GM18519 (cell line): ENCODE measurements at regions not wholly inside any gene's neighbourhood (a gene's known extent, or its start where the extent isn't known, plus 50 kb on each side); places are given as distances from the start of the nearest gene placed in this dataset.
"Not testable (repeated sequence)": the region's sequence is repeated elsewhere in the genome, so short reads cannot be mapped to it uniquely, and the experiment has no call there.

Source experiments
- ATAC-seq: cut with Tn5 transposase; IDR thresholded peaks from one replicate; pipeline ENCODE4 v1.9.1; 2021; ENCODE audit warnings: mild to moderate bottlenecking, moderate library complexity; ENCODE audit not compliant: unreplicated experiment, low FRiP score

DNA sequence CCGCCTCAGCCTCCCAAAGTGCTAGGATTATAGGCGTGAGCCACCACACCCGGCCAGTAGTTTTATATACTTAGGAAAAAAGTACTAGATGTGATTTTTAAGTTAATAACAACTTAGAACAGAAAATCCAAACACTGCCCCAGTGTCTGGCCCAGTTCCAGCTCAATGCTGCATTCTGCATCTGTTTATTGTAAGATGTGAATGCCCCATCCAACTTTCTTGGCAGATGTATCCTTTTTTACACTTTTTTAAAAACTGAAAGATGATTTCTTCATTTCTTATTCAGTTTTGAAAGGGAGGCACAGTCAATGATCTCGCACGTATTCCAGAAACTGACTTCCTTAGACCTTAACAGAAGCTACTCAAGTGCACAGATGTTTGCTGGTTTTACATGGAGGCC lies 85.6 kb upstream of the SRSF6 start:
- no peak for ATAC-seq

DNA sequence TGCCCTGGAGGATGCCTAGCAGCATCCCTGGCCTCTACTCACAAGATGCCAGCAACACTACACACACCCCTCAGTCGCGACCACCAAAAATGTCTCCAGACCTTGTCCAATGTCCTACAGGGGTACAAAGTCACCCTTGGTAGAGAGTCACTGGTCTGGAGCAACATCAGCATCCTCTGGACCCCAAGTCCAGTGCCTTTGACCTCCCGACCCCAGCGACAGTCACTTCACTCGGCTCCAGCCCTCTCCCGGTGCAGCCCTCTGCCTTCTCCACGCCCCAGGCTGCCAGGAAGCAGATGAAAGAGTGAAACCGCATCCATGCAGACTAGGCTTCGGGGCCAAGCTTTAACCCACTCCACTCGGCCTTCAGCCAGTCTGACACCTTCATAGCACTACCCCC lies 92.0 kb upstream of the SRSF6 start:
- no peak for ATAC-seq

DNA sequence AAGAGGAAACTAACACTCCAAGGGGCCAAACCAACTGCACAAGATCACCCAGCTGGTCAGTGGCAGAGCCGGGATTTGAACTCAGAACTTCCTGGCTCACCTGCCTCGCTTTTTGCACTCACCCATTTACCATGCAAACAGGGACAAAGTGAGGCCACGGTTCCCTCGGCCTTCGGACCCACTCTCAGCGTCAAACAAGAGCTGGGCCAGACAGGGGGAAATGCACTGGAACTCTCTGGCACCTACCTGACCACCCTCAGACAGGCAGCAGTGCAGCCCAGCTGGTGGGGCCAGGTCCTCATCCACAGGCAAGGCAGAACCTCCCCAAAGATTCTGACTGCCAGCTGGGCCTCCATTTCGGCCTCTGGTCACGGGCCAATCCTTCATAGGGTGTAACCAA lies 93.7 kb upstream of the SRSF6 start:
- no peak for ATAC-seq

DNA sequence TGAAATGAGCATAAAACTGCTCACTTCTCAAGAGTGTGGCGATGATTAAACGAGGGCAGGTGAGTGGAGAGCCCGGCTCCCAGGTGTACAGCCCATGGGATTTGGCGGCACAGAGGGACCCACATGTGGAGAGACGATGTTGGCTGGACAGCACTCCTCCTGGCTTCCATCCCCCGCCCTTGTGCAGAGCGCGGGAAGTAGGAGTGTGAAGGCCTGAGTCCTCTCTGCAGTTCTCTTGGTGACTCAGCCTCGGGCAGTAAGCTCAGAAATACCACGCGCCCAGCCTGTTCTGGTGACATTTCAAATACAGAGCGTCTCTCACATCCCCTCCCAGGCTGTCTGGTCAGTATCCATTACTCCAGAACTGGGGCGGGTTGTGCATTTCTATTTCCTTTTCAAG lies 94.2 kb upstream of the SRSF6 start:
- no peak for ATAC-seq

DNA sequence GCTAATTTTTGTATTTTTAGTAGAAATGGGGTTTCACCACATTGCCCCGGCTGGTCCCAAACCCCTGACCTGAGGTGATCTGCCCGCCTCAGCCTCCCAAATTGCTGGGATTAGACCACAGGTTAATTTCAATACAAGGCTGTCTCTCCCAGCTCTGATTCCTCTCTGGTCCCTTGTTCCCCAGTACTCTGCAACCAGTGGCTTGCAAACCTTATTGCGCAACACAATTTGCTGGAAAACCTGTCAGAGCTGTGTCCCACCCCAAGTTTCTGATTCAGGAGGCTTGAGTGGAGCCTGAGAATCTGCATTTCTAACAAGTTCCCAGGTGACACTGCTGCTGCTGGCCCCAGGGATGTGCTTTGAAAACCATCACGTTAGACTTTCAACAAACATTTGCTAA lies 96.2 kb upstream of the SRSF6 start:
- no peak for ATAC-seq

DNA sequence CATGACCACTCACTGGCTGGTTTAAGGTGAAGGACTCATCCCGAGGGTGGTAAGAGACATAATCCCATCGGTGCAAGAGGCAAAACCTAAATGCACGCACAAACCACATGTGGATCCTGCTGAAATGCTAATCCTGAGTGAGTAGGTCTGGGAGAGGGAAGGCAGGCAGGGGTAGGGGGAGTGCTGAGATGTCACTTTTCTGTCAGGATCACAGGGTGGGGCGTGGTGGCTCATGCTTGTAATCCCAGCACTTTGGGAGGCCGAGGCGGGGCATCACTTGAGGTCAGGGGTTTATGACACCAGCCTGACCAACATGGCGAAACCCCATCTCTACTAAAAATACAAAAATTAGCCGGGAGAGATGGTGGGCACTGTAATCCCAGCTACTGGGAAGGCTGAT lies 97.7 kb upstream of the SRSF6 start:
- ATAC-seq = no peak

- ATAC-seq = no peak
Measured at GRCh38 chr20:43358811-43359210, 98.9 kb upstream of the SRSF6 start.

DNA sequence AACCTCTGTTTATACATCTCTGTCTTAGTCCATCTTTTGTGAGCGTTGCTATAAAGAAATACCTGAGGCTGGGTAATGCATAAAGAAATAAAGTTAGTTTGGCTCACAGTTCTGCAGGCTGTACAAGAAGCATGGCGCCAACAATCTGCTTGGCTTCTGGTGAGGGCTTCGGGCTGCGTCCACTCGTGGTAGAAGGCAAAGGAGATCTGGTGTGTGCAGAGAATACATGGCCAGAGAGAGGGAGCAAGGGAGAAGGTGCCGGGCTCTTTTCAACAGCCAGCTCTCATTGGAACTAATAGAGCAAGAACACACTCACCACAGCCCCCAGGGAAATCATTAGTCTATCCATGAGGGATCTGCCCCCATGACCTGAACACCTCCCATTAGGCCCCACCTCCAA lies 100.3 kb upstream of the SRSF6 start:
- ATAC-seq = no peak

DNA sequence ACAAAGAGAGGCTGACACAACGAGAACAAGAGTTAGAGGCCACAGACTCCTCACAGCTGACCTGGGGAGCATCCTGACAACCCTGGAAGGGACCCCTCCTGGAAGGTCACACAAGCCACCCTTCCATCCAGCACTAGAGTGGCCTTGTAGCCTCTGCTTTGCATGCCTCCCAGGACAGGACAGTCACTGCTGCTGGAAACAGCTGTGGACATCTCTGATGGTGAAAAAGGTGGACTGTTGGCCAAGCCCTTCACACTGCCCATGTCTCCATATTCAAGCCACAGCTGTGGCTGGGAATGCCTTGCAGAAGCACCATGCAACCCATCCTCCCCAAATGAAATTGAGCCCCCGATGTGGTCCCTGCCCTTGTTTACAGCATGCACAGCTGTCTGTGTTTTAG lies 102.1 kb upstream of the SRSF6 start:
- ATAC-seq = no peak

DNA sequence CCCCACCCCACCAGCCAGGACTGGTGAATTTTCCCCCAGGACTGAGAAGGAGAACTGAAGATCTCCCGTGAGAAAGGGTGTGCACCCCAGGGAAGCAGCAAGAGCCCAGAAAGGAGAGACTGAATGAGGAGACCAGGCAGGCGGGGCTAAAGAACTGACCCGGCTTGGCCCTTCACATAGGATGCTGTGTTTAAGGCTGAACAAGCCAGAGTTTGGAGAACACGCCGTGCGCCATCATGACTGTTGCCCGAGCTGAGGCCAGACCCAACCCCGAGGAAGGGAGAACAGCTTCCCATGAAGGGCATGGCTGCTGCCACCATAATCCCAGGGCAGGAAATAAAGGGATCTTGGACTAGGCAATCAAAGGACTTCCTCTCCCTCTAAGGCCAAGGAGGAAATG lies 104.7 kb upstream of the SRSF6 start:
- ATAC-seq = no peak

- not testable (repeated sequence) for ATAC-seq
Measured at GRCh38 chr20:43350694-43351093, 107.0 kb upstream of the SRSF6 start.

DNA sequence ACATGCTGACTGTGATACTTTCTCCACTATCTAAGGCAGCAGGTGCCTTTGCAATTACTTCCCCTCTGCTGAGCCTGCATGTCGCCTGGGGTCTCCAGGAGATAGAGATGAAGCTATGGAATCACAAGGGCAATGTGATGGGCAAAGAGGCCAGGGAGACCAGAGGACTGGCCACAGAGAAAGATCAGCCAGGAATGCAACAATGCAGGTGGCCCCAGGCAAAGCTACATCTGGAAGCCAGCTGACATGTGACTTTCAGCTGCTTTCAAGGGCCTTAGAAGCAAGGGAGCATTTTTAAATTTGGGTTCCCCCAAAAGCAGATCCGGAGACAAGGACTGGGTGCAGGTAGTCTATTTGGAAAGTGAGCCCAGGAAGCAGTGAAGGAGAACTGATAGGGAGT lies 107.9 kb upstream of the SRSF6 start:
- ATAC-seq = no peak

- ATAC-seq = not testable (repeated sequence)
Measured at GRCh38 chr20:43347839-43348238, 109.9 kb upstream of the SRSF6 start.

DNA sequence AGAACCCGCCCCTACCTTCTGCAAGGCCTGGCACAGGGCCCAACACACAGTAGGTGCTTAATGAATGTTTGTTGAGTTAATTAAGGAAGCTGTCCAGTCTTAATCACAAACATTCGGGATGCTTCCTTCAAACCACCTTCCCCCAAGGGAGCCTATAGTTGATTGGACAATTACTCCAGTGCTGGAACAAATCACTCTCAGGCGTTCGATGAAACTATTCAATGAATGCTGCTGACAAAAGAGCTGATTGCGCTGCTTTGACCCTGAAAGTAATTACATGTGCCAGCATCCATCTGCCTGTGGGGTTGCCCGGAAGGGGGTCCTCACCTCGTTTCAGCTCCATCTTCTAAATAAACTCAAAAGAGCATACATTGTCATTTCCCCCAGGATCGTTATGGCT lies 112.0 kb upstream of the SRSF6 start:
- ATAC-seq = no peak

DNA sequence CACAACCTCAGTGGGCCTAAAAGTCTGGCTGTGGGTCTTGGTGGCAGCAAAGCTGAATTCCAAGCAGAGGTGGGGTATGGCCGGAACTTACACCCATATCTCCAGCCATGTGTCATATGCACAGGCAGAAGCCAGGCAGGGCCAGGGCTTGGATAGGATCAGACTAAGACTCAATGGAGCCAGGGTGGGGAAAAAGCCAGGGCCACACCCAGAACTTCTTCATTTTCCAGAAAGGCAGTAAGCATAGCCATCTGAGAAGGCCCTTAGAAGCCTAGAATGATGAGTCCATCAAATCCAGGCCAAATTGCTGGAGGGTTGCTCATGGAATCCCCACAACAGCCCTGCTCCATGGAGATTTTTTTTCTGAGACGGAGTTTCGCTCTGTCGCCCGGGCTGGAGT lies 116.2 kb upstream of the SRSF6 start:
- ATAC-seq = no peak

GRCh38 chr20:43337036-43337435 lies 120.7 kb upstream of the SRSF6 start:
- no peak for ATAC-seq

DNA sequence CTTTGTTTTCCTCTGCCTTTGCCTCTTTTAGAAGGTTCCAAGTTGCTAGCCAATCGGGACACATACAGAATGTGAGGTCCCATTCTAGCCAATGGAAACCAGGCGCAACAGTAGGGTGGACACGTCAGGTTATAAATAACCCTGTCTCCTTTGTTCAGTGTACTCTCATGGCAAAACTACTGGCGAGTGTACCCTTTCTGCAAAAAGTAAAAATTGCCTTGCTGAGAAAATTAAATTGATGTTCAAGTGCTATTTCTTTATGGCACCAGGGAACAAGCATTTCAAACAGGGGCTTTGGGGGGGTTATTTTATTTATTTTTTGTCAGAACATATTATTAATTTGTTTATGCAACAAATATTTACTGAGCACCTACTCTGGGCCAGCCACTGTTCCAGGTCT lies 123.6 kb upstream of the SRSF6 start:
- ATAC-seq = no peak

- ATAC-seq = no peak
Measured at GRCh38 chr20:43331906-43332305, 125.8 kb upstream of the SRSF6 start.

DNA sequence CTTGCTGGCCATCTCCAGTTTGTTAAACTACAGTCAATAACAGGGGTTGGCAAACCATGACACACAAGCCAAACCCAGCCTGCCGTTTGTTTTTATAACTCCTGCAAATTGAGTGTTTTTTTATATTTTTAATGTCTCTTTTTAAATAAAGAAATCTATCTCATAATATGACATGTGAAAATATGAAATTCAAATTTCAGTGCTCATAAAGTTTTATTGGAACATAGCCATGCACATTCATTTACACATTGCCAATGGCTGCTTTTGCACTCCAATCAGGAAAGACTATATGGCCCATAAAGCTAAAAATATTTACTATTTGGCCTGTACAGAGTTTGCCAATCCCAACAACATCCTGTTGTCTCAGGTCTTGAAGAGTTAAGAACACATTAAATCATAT lies 129.0 kb upstream of the SRSF6 start:
- no peak for ATAC-seq

DNA sequence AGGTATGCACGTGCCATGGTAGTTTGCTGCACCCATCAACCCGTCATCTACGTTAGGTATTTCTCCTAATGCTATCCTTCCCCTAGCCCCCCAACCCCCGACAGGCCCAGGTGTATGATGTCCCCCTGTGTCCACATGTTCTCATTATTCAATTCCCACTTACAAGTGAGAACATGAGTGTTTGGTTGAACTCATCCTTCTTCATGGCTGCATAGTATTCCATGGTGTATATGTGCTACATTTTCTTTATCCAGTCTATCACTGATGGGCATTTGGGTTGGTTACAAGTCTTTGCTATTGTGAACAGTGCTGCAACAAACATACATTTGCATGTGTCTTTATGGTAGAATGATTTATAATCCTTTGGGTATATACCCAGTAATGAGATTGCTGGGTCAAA lies 130.5 kb upstream of the SRSF6 start:
- ATAC-seq = not testable (repeated sequence)

DNA sequence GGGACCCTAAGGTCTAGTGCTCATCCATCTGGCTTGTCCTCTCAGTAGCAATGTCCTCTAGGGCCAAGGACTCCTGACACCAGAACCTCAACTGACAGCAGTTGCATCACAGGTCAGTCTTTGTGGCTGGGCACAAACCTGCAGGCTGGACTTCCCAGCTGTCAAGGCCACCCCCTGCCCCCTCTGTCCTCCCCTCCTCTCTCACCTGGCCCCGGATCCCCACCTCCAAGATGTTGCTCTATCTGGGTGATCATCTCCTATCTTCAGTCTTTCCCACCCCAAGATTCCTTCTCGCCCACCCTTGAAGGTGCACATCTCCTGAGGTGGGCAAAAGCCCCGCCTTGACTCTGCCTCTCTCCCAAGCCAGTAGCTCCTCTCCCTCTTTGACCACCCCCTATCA lies 131.8 kb upstream of the SRSF6 start:
- no peak for ATAC-seq

- no peak for ATAC-seq
Measured at GRCh38 chr20:43323592-43323991, 133.9 kb upstream of the PTPRT start.

DNA sequence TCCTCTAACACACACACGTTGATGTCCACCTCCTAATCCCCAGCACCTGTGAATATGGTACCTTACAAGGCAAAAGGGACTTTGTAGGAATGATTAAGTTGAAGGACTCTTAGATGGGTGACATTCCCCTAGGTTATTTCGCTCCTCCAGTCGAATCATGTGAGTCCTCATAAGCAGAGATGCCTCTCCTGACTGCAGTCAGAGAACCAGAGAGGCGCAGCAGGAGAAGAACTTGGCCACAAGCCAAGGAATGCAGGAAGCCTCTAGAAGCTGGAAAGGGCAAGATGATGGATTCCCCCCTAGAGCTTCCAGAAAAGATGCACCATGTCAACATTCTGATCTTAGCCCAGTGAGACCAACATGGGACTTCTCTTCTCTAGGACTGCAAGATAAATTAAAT lies 133.1 kb upstream of the PTPRT start:
- no peak for ATAC-seq

- ATAC-seq = no peak
Measured at GRCh38 chr20:43320536-43320935, 130.8 kb upstream of the PTPRT start.
